ENCODE measurements at regions not wholly inside any gene's neighbourhood (a gene's known extent, or its start where the extent isn't known, plus 50 kb on each side); places are given as distances from the start of the nearest gene placed in this dataset.
A peak's percentile ranks its signal among the peaks of the same experiment; 100 is the strongest.

DNA sequence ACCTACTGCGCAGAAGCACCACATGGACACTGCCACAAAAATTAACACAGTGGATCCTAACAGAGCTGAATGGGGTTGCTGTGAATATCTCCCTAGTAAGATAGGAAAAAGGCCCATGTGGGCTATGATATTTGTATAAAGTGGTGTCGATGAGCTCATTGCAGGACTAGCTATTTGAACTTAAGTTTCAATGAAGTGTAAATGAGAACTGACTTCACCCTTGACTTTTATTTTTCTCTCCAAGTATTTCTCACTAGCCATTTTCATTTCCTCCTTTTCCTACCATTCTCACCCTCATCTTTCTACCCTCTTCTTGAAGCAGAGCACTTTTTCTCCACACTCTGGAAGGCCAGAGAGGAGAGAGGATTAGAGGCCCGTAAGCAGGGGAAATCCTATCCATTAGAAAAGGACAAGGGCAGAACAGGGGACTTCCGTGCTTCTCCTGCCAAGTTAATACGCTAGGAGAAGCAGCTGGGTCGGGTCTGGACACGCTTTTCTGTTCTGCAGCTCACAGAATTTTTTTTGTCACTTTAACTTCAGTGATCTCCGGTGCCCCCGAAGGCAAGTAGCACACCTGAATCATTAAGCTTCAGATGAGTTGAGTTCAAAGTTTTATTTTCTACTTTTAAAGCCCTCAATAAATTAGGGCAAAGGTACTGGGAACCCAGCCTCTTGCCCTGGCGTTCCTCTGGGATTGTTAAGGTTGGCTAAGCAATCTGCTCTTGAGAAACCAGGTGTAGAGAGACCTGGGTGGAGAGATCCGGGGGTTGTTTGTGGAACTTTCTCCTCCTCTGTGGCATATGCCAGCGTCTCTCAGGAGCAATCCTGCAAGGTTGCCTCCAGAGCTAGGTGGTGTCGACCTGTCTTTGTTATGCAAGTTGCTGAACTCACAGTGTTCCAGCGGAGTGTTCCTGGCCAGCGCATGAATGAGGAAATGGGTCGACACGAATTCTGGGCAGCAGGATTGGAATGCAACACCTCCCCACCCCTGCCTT lies 56.2 kb upstream of the ARID1B start:
- DNase-seq (peak; percentile 31), ATAC-seq (ENCODE audit: low read depth) (no peak)
- no peak overlapping the region for H4K5ac ChIP-seq (ENCODE audit: low read depth, low read length)
- H4K20me1 ChIP-seq (ENCODE audit: insufficient read depth, low read length) = no peaks in the 10 kb centered on the region
- H3K27ac ChIP-seq (ENCODE audit: insufficient read depth, low read length) = no peak overlapping the region
- no peaks in the 10 kb centered on the region for H3K79me1 ChIP-seq (ENCODE audit: low read depth in 1 of 2, low read length in 2 of 2)
- H4K91ac ChIP-seq (ENCODE audit: insufficient read depth, low read depth, low read length) = no peak overlapping the region
- 67% methylated on average over 1 of the region's 17 CpGs; no CpG with 5 or more reads in 1 of the 2 experiments for WGBS, 2 experiments (ENCODE audit: extremely low coverage in 2 of 2, insufficient read length in 1 of 2)
- H3K4me1 ChIP-seq (ENCODE audit: control insufficient read depth, insufficient read depth, low read length) = peaks cover 8% of the 10 kb centered on the region
- H3K18ac ChIP-seq (ENCODE audit: low read depth, low read length) = no peak overlapping the region
- dilution Hi-C loops (cut with HindIII; ENCODE audit: low sequenced_read_pairs, unreplicated experiment) (no loop called here), in situ Hi-C loops (cut with MboI; ENCODE audit: low sequenced_read_pairs) (no loop called here), intact Hi-C loops (cut with micrococcal nuclease) (loop anchor here (5.0 kb wide), 1 partner anchor 56 kb away; the partner anchor contains the start of gene ARID1B)
- H3K9me1 ChIP-seq (ENCODE audit: insufficient read depth, low read length) = peaks cover 2% of the 10 kb centered on the region; the same call in 1 of the 2 replicates
- H2BK15ac ChIP-seq (ENCODE audit: low read depth, low read length) = no peak overlapping the region; the same call in 2 of the 3 replicates
- H3K27me3 ChIP-seq (ENCODE audit: control insufficient read depth, insufficient read depth, low read length) = no peaks in the 10 kb centered on the region
- H3K4ac ChIP-seq (ENCODE audit: low read depth, low read length) = peak overlapping the region; percentile 58; the same call in 1 of the 2 replicates
- H3K56ac ChIP-seq (ENCODE audit: extremely low read depth, insufficient read depth, low read length) = no peak overlapping the region
- no peak overlapping the region for H2BK120ac ChIP-seq (ENCODE audit: low read depth, low read length)
- H2BK5ac ChIP-seq (ENCODE audit: low read depth, low read length, poor library complexity, severe bottlenecking) = no peak overlapping the region
- H2AK9ac ChIP-seq (replicated peaks; ENCODE audit: low read depth, low read length, poor library complexity) = no peak overlapping the region
- H2AFZ ChIP-seq (replicated peaks; ENCODE audit: low read length, poor library complexity) = peak overlapping the region; percentile 87
- H4K8ac ChIP-seq (ENCODE audit: low read depth in 2 of 2, low read length in 2 of 2) = peak overlapping the region; percentile 41 to 81; a peak in 3 of 4 replicates
- H2BK20ac ChIP-seq (ENCODE audit: low read depth, low read length) = no peak overlapping the region
- H3K23ac ChIP-seq (ENCODE audit: low read depth, low read length) = 0 out of 2 replicates have a peak overlapping the region, but pooled peaks have one; percentile 40
- ChIA-PET POLR2A (ENCODE audit: unreplicated experiment) (no interaction called here), CTCF (interaction anchor here (0.7 to 0.8 kb wide), 2 partner anchors 8 to 37 kb away, joined by 3 read pairs; no protein-coding TSS in a partner anchor)
- peak overlapping the region; percentile 12; the same call in 1 of the 2 replicates for H3K9ac ChIP-seq (ENCODE audit: low read depth, low read length)
- BruUV-seq (replicated peaks) = no TSS peak
- no peak overlapping the region for H3K14ac ChIP-seq (replicated peaks; ENCODE audit: low read depth, low read length)
- no peak overlapping the region for H3K4me2 ChIP-seq (ENCODE audit: low read depth, low read length)
- no peak overlapping the region for H3K4me3 ChIP-seq (ENCODE audit: insufficient read depth, low read depth, low read length)
- no peaks in the 10 kb centered on the region for H3K9me3 ChIP-seq (ENCODE audit: control insufficient read depth, insufficient read depth, low read length)
- no peak overlapping the region for H2AK5ac ChIP-seq (ENCODE audit: low read depth, low read length)
- no peaks in the 10 kb centered on the region for H3K36me3 ChIP-seq (ENCODE audit: control insufficient read depth, insufficient read depth, low read length)
- TF ChIP-seq, protein P1, sequence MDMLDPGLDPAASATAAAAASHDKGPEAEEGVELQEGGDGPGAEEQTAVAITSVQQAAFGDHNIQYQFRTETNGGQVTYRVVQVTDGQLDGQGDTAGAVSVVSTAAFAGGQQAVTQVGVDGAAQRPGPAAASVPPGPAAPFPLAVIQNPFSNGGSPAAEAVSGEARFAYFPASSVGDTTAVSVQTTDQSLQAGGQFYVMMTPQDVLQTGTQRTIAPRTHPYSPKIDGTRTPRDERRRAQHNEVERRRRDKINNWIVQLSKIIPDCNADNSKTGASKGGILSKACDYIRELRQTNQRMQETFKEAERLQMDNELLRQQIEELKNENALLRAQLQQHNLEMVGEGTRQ (IDR thresholded peaks at IDR 0.05; ENCODE audit: low read depth, low read length) = no peak
- TF ChIP-seq NFE2L2 (IDR thresholded peaks at IDR 0.05; ENCODE audit: low read depth, low read length) (no peak), CHD1 (IDR thresholded peaks at IDR 0.05; ENCODE audit: low read depth, low read length) (no peak), POLR2A (IDR thresholded peaks at IDR 0.05; ENCODE audit: low read depth, low read length) (no peak), RCOR1 (IDR thresholded peaks at IDR 0.05; ENCODE audit: insufficient replicate concordance, low read length) (no peak), MAZ (IDR thresholded peaks at IDR 0.05; ENCODE audit: borderline replicate concordance, low read depth, low read length) (no peak), RFX5 (IDR thresholded peaks at IDR 0.05; ENCODE audit: low read depth, low read length) (no peak), SMC3 (IDR thresholded peaks at IDR 0.05; ENCODE audit: low read depth, low read length) (no peak), FOS (IDR thresholded peaks at IDR 0.05; ENCODE audit: low read depth, low read length) (no peak), MXI1 (IDR thresholded peaks at IDR 0.05; ENCODE audit: borderline replicate concordance, low read depth, low read length) (no peak), CEBPB (IDR thresholded peaks at IDR 0.05; ENCODE audit: low read depth, low read length) (no peak), RAD21 (IDR thresholded peaks at IDR 0.05; ENCODE audit: low read length) (no peak), MAFK (IDR thresholded peaks at IDR 0.05; ENCODE audit: low read depth, low read length) (no peak), BHLHE40 (IDR thresholded peaks at IDR 0.05; ENCODE audit: low read depth, low read length) (no peak)
- TF ChIP-seq, protein P2, sequence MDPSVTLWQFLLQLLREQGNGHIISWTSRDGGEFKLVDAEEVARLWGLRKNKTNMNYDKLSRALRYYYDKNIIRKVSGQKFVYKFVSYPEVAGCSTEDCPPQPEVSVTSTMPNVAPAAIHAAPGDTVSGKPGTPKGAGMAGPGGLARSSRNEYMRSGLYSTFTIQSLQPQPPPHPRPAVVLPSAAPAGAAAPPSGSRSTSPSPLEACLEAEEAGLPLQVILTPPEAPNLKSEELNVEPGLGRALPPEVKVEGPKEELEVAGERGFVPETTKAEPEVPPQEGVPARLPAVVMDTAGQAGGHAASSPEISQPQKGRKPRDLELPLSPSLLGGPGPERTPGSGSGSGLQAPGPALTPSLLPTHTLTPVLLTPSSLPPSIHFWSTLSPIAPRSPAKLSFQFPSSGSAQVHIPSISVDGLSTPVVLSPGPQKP (IDR thresholded peaks at IDR 0.05; ENCODE audit: borderline replicate concordance, low read depth, low read length) = no peak
